A673 (cell line): ENCODE measurements at regions not wholly inside any gene's neighbourhood (a gene's known extent, or its start where the extent isn't known, plus 50 kb on each side); places are given as distances from the start of the nearest gene placed in this dataset.

Source experiments
- BruUV-seq: library from RNA; stranded (reverse); fragments of 400-500 nt; replicated peaks from 2 replicates; lab custom pipeline; 2021; lab: Mats Ljungman, UMichigan
- CTCF ChIA-PET: fragments of 300-600 bp; sonication (Branson Sonifier 250); formaldehyde crosslinking; loops from one replicate; lab custom pipeline; 2022; ENCODE audit warnings: antibody characterized with exemption; lab: Charles Lee
- POLR2A ChIA-PET: fragments of 300-600 bp; sonication (Branson Sonifier 250); formaldehyde crosslinking; loops from one replicate; lab custom pipeline; 2022; ENCODE audit warnings: antibody characterized with exemption; ENCODE audit not compliant: low non-redundant PET; lab: Charles Lee
- DNase-seq: peaks from one replicate; pipeline ENCODE4 v3.0.0-alpha.2; 2015; ENCODE audit warnings: low spot score
- H3K27ac ChIP-seq: fragments of 200-600 bp; sonication (generic); 2 replicates; pipeline ENCODE4 v1.5.1; 2016; ENCODE audit warnings: mixed run types, low read depth, mild to moderate bottlenecking, mixed read lengths, antibody characterized with exemption, low read length; ENCODE audit not compliant: poor library complexity, severe bottlenecking
- H3K27me3 ChIP-seq: fragments of 200-600 bp; sonication (generic); replicated peaks from 2 replicates; pipeline ENCODE4 v1.6.1; 2017; ENCODE audit warnings: mixed run types, low read depth, mild to moderate bottlenecking, mixed read lengths, antibody characterized with exemption, low read length; ENCODE audit not compliant: insufficient read depth, poor library complexity
- H3K36me3 ChIP-seq: fragments of 200-600 bp; sonication (generic); 2 replicates; pipeline ENCODE4 v1.6.1; 2016; ENCODE audit warnings: mixed run types, mild to moderate bottlenecking, mixed read lengths, antibody characterized with exemption, low read length; ENCODE audit not compliant: insufficient read depth, poor library complexity, severe bottlenecking
- H3K4me1 ChIP-seq: fragments of 200-600 bp; sonication (generic); 2 replicates; pipeline ENCODE4 v1.6.1; 2017; ENCODE audit warnings: mixed run types, mild to moderate bottlenecking, mixed read lengths, antibody characterized with exemption, low read length; ENCODE audit not compliant: insufficient read depth, poor library complexity, severe bottlenecking
- H3K4me3 ChIP-seq: fragments of 200-600 bp; sonication (generic); 2 replicates; pipeline ENCODE4 v1.5.1; 2016; ENCODE audit warnings: low read depth, mixed run types, mild to moderate bottlenecking, mixed read lengths, low read length; ENCODE audit not compliant: poor library complexity, severe bottlenecking
- H3K9me3 ChIP-seq: fragments of 200-600 bp; sonication (generic); 2 replicates; pipeline ENCODE4 v1.6.1; 2016; ENCODE audit warnings: mixed run types, low read depth, mild to moderate bottlenecking, mixed read lengths, antibody characterized with exemption, low read length; ENCODE audit not compliant: poor library complexity, severe bottlenecking
- EZH2 ChIP-seq: fragments of 200-600 bp; sonication (generic); IDR thresholded peaks from 2 replicates; pipeline ENCODE4 v1.6.1; 2017; ENCODE audit warnings: borderline replicate concordance, low read depth, mild to moderate bottlenecking, mixed read lengths, antibody characterized with exemption, low read length; ENCODE audit not compliant: poor library complexity, severe bottlenecking
- intact Hi-C: fragments of 100-400 bp; cut with micrococcal nuclease; formaldehyde crosslinking; loops from one replicate; pipeline ENCODE4 v1.10.0; 2022; ENCODE audit not compliant: unreplicated experiment
- TF ChIP-seq, protein P1 (sequence below): fragments of 300-800, 200-600 bp; sonication (generic); conservative IDR thresholded peaks from 2 replicates; pipeline ENCODE4 v1.5.1; 2017; ENCODE audit warnings: low read depth, mild to moderate bottlenecking, antibody characterized with exemption, low read length, moderate library complexity, mixed read lengths

DNA sequence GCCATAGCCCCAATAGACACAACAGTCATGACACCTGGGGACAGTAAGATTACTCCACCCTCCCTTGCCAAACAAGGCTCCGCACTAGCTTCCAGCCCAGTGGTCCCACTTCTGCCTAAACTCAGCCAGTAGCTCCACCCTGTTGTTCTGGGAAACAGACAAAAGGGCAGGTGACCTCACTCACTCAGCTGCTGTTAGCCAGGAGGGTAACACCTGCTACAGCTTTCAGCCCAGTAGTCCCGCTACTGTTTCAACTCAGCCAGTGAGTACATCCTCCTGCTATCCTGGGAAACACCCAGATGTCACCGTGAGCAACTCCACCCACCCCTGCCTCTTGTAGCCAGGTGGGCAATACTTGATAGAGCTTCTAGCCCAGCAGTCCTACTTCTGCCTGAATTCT is 162.7 kb upstream of the CPXCR1 start:
- Histone ChIP-seq H3K36me3 (no peaks in the 10 kb centered on the region), H3K4me1 (no peaks in the 10 kb centered on the region), H3K27ac (no peak overlapping the region), H3K27me3 (no peaks in the 10 kb centered on the region), H3K4me3 (no peak overlapping the region), H3K9me3 (peaks cover 26% of the 10 kb centered on the region)
- DNase-seq: no peak
- POLR2A ChIA-PET: no interaction called here
- intact Hi-C loops: no loop called here
- no TSS peak for BruUV-seq
- TF ChIP-seq, protein P1, sequence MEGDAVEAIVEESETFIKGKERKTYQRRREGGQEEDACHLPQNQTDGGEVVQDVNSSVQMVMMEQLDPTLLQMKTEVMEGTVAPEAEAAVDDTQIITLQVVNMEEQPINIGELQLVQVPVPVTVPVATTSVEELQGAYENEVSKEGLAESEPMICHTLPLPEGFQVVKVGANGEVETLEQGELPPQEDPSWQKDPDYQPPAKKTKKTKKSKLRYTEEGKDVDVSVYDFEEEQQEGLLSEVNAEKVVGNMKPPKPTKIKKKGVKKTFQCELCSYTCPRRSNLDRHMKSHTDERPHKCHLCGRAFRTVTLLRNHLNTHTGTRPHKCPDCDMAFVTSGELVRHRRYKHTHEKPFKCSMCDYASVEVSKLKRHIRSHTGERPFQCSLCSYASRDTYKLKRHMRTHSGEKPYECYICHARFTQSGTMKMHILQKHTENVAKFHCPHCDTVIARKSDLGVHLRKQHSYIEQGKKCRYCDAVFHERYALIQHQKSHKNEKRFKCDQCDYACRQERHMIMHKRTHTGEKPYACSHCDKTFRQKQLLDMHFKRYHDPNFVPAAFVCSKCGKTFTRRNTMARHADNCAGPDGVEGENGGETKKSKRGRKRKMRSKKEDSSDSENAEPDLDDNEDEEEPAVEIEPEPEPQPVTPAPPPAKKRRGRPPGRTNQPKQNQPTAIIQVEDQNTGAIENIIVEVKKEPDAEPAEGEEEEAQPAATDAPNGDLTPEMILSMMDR: no peak
- TF ChIP-seq EZH2: no peak
- CTCF ChIA-PET: no interaction called here

DNA sequence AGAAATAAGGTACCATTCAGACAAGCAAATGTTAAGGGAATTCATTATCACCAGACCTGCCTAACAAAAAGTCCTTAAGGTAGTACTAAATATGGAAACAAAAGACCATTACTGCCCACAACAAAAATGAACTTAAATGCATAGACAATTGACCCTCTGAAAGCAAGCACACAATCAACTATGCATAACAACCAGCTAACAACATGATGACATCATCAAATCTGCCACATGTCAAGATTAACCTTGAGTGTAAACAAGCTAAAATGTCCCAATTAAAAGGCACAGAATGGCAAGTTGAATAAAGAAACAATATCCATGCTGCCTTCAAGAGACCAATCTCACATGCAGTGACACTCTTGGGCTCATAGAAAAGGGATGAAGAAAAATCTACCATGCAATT is 160.7 kb upstream of the CPXCR1 start:
- Histone ChIP-seq H3K9me3 (peaks cover 19% of the 10 kb centered on the region), H3K27ac (no peak overlapping the region), H3K27me3 (no peaks in the 10 kb centered on the region), H3K4me1 (no peaks in the 10 kb centered on the region), H3K36me3 (no peaks in the 10 kb centered on the region), H3K4me3 (no peak overlapping the region)
- no TSS peak for BruUV-seq
- intact Hi-C loops: no loop called here
- TF ChIP-seq EZH2: no peak
- TF ChIP-seq, protein P1: no peak
- ChIA-PET CTCF (no interaction called here), POLR2A (no interaction called here)
- no peak for DNase-seq

DNA sequence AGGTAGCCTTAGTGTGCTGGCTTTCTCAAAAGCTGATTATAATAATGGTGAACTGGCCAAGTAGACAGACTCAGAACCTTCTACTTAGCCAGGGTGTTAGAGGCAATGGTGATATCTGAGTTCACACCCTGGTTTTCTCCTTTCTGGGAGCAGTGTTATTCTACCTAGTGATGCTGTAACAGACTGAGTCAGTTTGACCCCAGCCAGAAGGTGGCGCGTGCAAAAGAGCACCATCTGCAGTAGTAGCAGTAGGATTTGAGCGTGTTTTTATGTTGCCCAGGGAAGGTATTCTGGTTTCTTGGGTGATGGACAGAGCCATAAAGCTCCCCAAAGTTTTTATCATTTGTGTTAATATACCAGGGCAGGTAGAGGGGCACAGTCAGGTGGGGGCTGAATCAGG is 143.8 kb upstream of the CPXCR1 start:
- ChIA-PET POLR2A (no interaction called here), CTCF (interaction anchor here (0.7 kb wide), 1 partner anchor 136 kb away, joined by 3 read pairs; no protein-coding TSS in a partner anchor)
- no TSS peak for BruUV-seq
- no peaks in the 10 kb centered on the region for H3K27me3 ChIP-seq
- no peaks in the 10 kb centered on the region for H3K4me1 ChIP-seq
- H3K9me3 ChIP-seq: no peaks in the 10 kb centered on the region
- H3K36me3 ChIP-seq: no peaks in the 10 kb centered on the region
- no peak for DNase-seq
- intact Hi-C loops: no loop called here
- no peak overlapping the region for H3K27ac ChIP-seq
- TF ChIP-seq, protein P1: no peak
- no peak for TF ChIP-seq EZH2
- no peak overlapping the region for H3K4me3 ChIP-seq
